ENCODE measurements at regions not wholly inside any gene's neighbourhood (a gene's known extent, or its start where the extent isn't known, plus 50 kb on each side); places are given as distances from the start of the nearest gene placed in this dataset.
"Not testable (repeated sequence)": the region's sequence is repeated elsewhere in the genome, so short reads cannot be mapped to it uniquely, and the experiment has no call there.

DNA sequence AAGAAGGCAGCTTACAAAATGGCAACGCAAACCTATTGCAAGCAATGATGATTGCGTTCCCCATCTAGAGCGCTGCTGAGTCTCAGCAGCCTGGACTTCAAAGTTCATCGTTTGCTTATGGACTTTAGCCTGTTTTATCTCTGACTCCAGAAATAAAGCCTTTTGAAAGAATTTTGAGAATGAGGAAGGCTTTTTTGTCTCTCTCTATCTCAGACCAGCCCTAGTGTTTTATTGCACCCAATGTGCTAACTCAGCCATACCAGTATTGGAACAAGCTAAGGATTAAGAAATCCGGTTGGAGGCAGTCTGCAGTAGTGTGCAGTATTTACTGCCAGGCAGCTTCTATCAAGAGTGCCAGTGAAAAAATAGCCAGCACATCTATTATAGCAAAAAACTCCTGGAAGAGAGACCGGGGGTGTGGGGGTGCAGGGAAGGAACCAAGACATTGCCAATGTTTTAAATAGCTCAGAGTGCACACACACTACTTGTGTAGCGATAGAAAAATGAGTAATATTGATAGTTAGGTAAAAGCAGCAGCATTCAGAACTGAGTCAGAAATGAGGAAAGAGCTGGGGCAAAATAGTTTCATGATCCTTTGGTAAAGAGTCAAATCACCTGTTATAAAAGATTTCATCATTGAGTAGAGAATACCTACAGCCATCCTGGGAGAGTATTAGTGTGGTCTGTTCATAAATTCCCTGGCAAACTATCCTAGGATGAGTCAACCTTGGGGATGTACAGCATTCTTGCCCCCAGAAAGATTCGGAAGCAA, 219.0 kb downstream of the ZNF608 start:
- TF ChIP-seq, protein P1, sequence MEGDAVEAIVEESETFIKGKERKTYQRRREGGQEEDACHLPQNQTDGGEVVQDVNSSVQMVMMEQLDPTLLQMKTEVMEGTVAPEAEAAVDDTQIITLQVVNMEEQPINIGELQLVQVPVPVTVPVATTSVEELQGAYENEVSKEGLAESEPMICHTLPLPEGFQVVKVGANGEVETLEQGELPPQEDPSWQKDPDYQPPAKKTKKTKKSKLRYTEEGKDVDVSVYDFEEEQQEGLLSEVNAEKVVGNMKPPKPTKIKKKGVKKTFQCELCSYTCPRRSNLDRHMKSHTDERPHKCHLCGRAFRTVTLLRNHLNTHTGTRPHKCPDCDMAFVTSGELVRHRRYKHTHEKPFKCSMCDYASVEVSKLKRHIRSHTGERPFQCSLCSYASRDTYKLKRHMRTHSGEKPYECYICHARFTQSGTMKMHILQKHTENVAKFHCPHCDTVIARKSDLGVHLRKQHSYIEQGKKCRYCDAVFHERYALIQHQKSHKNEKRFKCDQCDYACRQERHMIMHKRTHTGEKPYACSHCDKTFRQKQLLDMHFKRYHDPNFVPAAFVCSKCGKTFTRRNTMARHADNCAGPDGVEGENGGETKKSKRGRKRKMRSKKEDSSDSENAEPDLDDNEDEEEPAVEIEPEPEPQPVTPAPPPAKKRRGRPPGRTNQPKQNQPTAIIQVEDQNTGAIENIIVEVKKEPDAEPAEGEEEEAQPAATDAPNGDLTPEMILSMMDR (conservative IDR thresholded peaks at IDR 0.05 in 1 of 2, IDR thresholded peaks at IDR 0.05 in 1 of 2; ENCODE audit: low read depth in 1 of 2, low read length in 2 of 2): no peak
- TF ChIP-seq EZH2 (IDR thresholded peaks at IDR 0.05; ENCODE audit: low read length, missing control alignments): no peak
- no peak overlapping the region for H2AFZ ChIP-seq (ENCODE audit: low read length)
- DNase-seq (ENCODE audit: low read depth in 2 of 2): peak; percentile 42 to 79

DNA sequence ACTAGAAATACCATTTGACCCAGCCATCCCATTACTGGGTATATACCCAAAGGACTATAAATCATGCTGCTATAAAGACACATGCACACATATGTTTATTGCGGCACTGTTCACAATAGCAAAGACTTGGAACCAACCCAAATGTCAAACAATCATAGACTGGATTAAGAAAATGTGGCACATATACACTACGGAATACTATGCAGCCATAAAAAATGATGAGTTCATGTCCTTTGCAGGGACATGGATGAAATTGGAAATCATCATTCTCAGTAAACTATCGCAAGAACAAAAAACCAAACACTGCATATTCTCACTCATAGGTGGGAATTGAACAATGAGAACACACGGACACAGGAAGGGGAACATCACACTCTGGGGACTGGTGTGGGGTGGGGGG, 220.4 kb downstream of the ZNF608 start:
- not testable (repeated sequence) for DNase-seq (ENCODE audit: low read depth in 2 of 2); H3K4me3 ChIP-seq (replicated peaks in 1 of 4; ENCODE audit: control extremely low read depth in 1 of 4, insufficient read depth in 1 of 4, low read depth in 3 of 4, low read length in 4 of 4); H2AFZ ChIP-seq (ENCODE audit: low read length); H4K20me1 ChIP-seq (ENCODE audit: control insufficient read depth, extremely low read depth, insufficient read depth, low read length); H3K9me3 ChIP-seq (ENCODE audit: control insufficient read depth, insufficient read depth, low read depth, low read length); H3K36me3 ChIP-seq (ENCODE audit: control insufficient read depth, insufficient read depth, low read length); H3K27ac ChIP-seq (ENCODE audit: insufficient read depth, low read length); H3K4me2 ChIP-seq (ENCODE audit: extremely low read depth, insufficient read depth, low read length); H3K4me1 ChIP-seq (ENCODE audit: control insufficient read depth, extremely low read depth, insufficient read depth, low read length); H3K79me2 ChIP-seq (ENCODE audit: control insufficient read depth, insufficient read depth, low read length); H3K27me3 ChIP-seq (ENCODE audit: control insufficient read depth, insufficient read depth, low read length); H3K9ac ChIP-seq (ENCODE audit: insufficient read depth, low read length)

More for the DNA sequence above, 219.0 kb downstream of the ZNF608 start:
- no peaks in the 10 kb centered on the region for H3K79me2 ChIP-seq (ENCODE audit: control insufficient read depth, insufficient read depth, low read length)
- H3K4me3 ChIP-seq (replicated peaks in 1 of 4; ENCODE audit: control extremely low read depth in 1 of 4, insufficient read depth in 1 of 4, low read depth in 3 of 4, low read length in 4 of 4): no peak overlapping the region
- H3K36me3 ChIP-seq (ENCODE audit: control insufficient read depth, insufficient read depth, low read length): no peaks in the 10 kb centered on the region
- no peaks in the 10 kb centered on the region for H3K4me1 ChIP-seq (ENCODE audit: control insufficient read depth, extremely low read depth, insufficient read depth, low read length)
- no peaks in the 10 kb centered on the region for H4K20me1 ChIP-seq (ENCODE audit: control insufficient read depth, extremely low read depth, insufficient read depth, low read length)
- H3K27ac ChIP-seq (ENCODE audit: insufficient read depth, low read length): no peak overlapping the region
- no peaks in the 10 kb centered on the region for H3K9me3 ChIP-seq (ENCODE audit: control insufficient read depth, insufficient read depth, low read depth, low read length)
- H3K27me3 ChIP-seq (ENCODE audit: control insufficient read depth, insufficient read depth, low read length): no peaks in the 10 kb centered on the region
- H3K4me2 ChIP-seq (ENCODE audit: extremely low read depth, insufficient read depth, low read length): no peak overlapping the region
- no peak overlapping the region for H3K9ac ChIP-seq (ENCODE audit: insufficient read depth, low read length)

DNA sequence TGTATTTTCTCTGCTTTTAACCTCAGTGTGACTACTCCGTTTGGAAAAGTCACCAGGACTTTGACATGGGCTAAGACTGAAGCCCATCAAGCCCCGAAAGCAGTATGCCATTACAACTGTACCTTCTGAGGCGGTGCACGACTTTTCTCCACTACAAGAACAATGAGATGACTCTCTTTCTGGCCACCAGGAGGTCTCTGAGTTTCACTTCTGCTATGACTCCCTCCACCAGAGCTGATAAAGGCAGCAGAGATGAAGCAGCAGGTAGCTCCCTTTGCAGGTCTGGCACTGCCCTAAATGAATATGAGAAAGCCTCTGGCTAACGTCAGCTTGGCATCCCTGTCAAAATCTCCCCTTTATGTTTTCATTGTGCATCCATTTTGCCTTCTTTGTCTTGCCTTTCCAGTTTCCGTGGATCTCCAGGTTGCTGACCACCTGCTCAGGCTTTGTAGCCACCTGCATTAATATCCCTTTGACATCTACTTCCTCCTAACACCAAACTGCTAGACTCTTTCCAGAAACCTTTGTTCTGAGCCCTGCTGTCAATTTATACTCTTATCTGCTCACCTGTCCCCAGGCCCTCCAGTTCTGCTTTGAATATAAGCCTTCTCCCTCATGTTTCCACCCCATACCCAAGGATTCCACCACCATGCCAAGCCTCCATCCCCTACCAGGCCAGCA, 221.7 kb downstream of the ZNF608 start:
- Histone ChIP-seq H4K20me1 (ENCODE audit: control insufficient read depth, extremely low read depth, insufficient read depth, low read length) (no peaks in the 10 kb centered on the region), H3K9me3 (ENCODE audit: control insufficient read depth, insufficient read depth, low read depth, low read length) (no peaks in the 10 kb centered on the region), H3K36me3 (ENCODE audit: control insufficient read depth, insufficient read depth, low read length) (no peaks in the 10 kb centered on the region), H3K4me2 (ENCODE audit: extremely low read depth, insufficient read depth, low read length) (no peak overlapping the region), H3K27me3 (ENCODE audit: control insufficient read depth, insufficient read depth, low read length) (no peaks in the 10 kb centered on the region), H2AFZ (ENCODE audit: low read length) (no peak overlapping the region), H3K9ac (ENCODE audit: insufficient read depth, low read length) (no peak overlapping the region), H3K4me3 (replicated peaks in 1 of 4; ENCODE audit: control extremely low read depth in 1 of 4, insufficient read depth in 1 of 4, low read depth in 3 of 4, low read length in 4 of 4) (no peak overlapping the region), H3K79me2 (ENCODE audit: control insufficient read depth, insufficient read depth, low read length) (no peaks in the 10 kb centered on the region), H3K4me1 (ENCODE audit: control insufficient read depth, extremely low read depth, insufficient read depth, low read length) (no peaks in the 10 kb centered on the region), H3K27ac (ENCODE audit: insufficient read depth, low read length) (no peak overlapping the region)
- no peak for DNase-seq (ENCODE audit: low read depth in 2 of 2)
- TF ChIP-seq EZH2 (IDR thresholded peaks at IDR 0.05; ENCODE audit: low read length, missing control alignments): no peak
- TF ChIP-seq, protein P1 (conservative IDR thresholded peaks at IDR 0.05 in 1 of 2, IDR thresholded peaks at IDR 0.05 in 1 of 2; ENCODE audit: low read depth in 1 of 2, low read length in 2 of 2): no peak

Data from fibroblast of lung (primary cell).